H9 (cell line): ENCODE measurements at regions not wholly inside any gene's neighbourhood (a gene's known extent, or its start where the extent isn't known, plus 50 kb on each side); places are given as distances from the start of the nearest gene placed in this dataset.

Experiments used
- DNase-seq: peaks from one replicate; pipeline ENCODE4 v3.0.0-alpha.2; 2017
- H2AFZ ChIP-seq: one replicate; pipeline ENCODE4 v1.6.1; 2013; ENCODE audit warnings: mild to moderate bottlenecking, low read length, control low read depth, moderate library complexity
- H2AK5ac ChIP-seq: 2 replicates; pipeline ENCODE4 v1.6.1; 2013; ENCODE audit warnings: low read length, control low read depth, mixed read lengths; ENCODE audit not compliant: insufficient read length
- H2BK120ac ChIP-seq: one replicate; pipeline ENCODE4 v1.6.1; 2013; ENCODE audit warnings: low read depth, mild to moderate bottlenecking, low read length, control low read depth, inconsistent platforms; ENCODE audit not compliant: poor library complexity, severe bottlenecking
- H2BK12ac ChIP-seq: 2 replicates; pipeline ENCODE4 v1.6.1; 2013; ENCODE audit warnings: low read length, control low read depth, mixed read lengths, low read depth; ENCODE audit not compliant: insufficient read length
- H2BK15ac ChIP-seq: 2 replicates; pipeline ENCODE4 v1.6.1; 2013; ENCODE audit warnings: low read depth, low read length, control low read depth
- H2BK20ac ChIP-seq: one replicate; pipeline ENCODE4 v1.6.1; 2013; ENCODE audit warnings: low read depth, mild to moderate bottlenecking, low read length, control low read depth, inconsistent platforms; ENCODE audit not compliant: poor library complexity, severe bottlenecking
- H2BK5ac ChIP-seq: 2 replicates; pipeline ENCODE4 v1.6.1; 2013; ENCODE audit warnings: low read length, control low read depth, mixed read lengths; ENCODE audit not compliant: insufficient read length
- H3K14ac ChIP-seq: 2 replicates; pipeline ENCODE4 v1.6.1; 2013; ENCODE audit warnings: low read length, control low read depth; ENCODE audit not compliant: insufficient read depth
- H3K18ac ChIP-seq: 2 replicates; pipeline ENCODE4 v1.6.1; 2013; ENCODE audit warnings: low read depth, mild to moderate bottlenecking, mixed read lengths, low read length, control low read depth; ENCODE audit not compliant: insufficient read length
- H3K23ac ChIP-seq: 2 replicates; pipeline ENCODE4 v1.6.1; 2013; ENCODE audit warnings: low read length, control low read depth, mixed read lengths, low read depth; ENCODE audit not compliant: insufficient read length
- H3K23me2 ChIP-seq: 2 replicates; pipeline ENCODE4 v1.6.1; 2013; ENCODE audit warnings: low read depth, mild to moderate bottlenecking, mixed read lengths, low read length, control low read depth; ENCODE audit not compliant: insufficient read length, poor library complexity, severe bottlenecking
- H3K27ac ChIP-seq: 2 replicates; pipeline ENCODE4 v1.5.1; 2013; ENCODE audit warnings: low read length, control low read depth, mixed read lengths, low read depth; ENCODE audit not compliant: insufficient read length
- H3K27me3 ChIP-seq: 2 replicates; pipeline ENCODE4 v1.6.1; 2013; ENCODE audit warnings: low read length, control low read depth, inconsistent platforms; ENCODE audit not compliant: insufficient read depth
- H3K4ac ChIP-seq: 2 replicates; pipeline ENCODE4 v1.6.1; 2013; ENCODE audit warnings: low read depth, mild to moderate bottlenecking, control low read depth, inconsistent platforms, low read length, moderate library complexity
- H3K4me1 ChIP-seq: 2 replicates; pipeline ENCODE4 v1.6.1; 2013; ENCODE audit warnings: low read length, control low read depth, inconsistent platforms; ENCODE audit not compliant: insufficient read depth
- H3K4me2 ChIP-seq: 2 replicates; pipeline ENCODE4 v1.6.1; 2013; ENCODE audit warnings: low read length, control low read depth, mixed read lengths; ENCODE audit not compliant: insufficient read length, insufficient read depth
- H3K56ac ChIP-seq: 2 replicates; pipeline ENCODE4 v1.6.1; 2013; ENCODE audit warnings: low read depth, mild to moderate bottlenecking, mixed read lengths, low read length, control low read depth; ENCODE audit not compliant: insufficient read length
- H3K79me1 ChIP-seq: 2 replicates; pipeline ENCODE4 v1.6.1; 2013; ENCODE audit warnings: low read depth, mild to moderate bottlenecking, moderate library complexity, low read length, control low read depth, inconsistent platforms; ENCODE audit not compliant: insufficient read depth, poor library complexity, severe bottlenecking
- H3K79me2 ChIP-seq: 2 replicates; pipeline ENCODE4 v1.6.1; 2013; ENCODE audit warnings: low read length, control low read depth, inconsistent platforms; ENCODE audit not compliant: insufficient read depth
- H3K9ac ChIP-seq: 2 replicates; pipeline ENCODE4 v1.6.1; 2013; ENCODE audit warnings: low read length, control low read depth, mixed read lengths; ENCODE audit not compliant: insufficient read length; ENCODE audit errors: extremely low read depth
- H3K9me3 ChIP-seq: one replicate; pipeline ENCODE4 v1.6.1; 2013; ENCODE audit warnings: low read depth, low read length, inconsistent platforms; ENCODE audit not compliant: control insufficient read depth
- H3T11ph ChIP-seq: one replicate; pipeline ENCODE4 v1.6.1; 2013; ENCODE audit warnings: mild to moderate bottlenecking, low read length, control low read depth, inconsistent platforms
- H4K20me1 ChIP-seq: one replicate; pipeline ENCODE4 v1.6.1; 2013; ENCODE audit not compliant: control insufficient read depth, insufficient read length, insufficient read depth
- H4K5ac ChIP-seq: 2 replicates; pipeline ENCODE4 v1.6.1; 2013; ENCODE audit warnings: low read depth, mild to moderate bottlenecking, mixed read lengths, low read length, control low read depth; ENCODE audit not compliant: insufficient read length
- H4K8ac ChIP-seq: replicated peaks from 2 replicates; pipeline ENCODE4 v1.6.1; 2013; ENCODE audit warnings: low read length, control low read depth, mixed read lengths, low read depth; ENCODE audit not compliant: insufficient read length
- H4K91ac ChIP-seq: 2 replicates; pipeline ENCODE4 v1.6.1; 2013; ENCODE audit warnings: low read depth, mild to moderate bottlenecking, moderate library complexity, mixed read lengths, low read length, control low read depth; ENCODE audit not compliant: insufficient read length
- H3K27ac Mint-ChIP-seq, 3 experiments: 2 replicates in 2 of 3; 3 replicates in 1 of 3; pipeline ENCODE4 v1.8.0; 2020 to 2021; ENCODE audit warnings: mixed read lengths in 3 of 3, mild to moderate bottlenecking in 1 of 3, moderate library complexity in 1 of 3
- H3K27me3 Mint-ChIP-seq: 2 replicates; pipeline ENCODE4 v1.8.0; 2021; ENCODE audit warnings: low read depth, mild to moderate bottlenecking, moderate library complexity, mixed read lengths
- H3K36me3 Mint-ChIP-seq, 3 experiments: 2 replicates in 2 of 3; 3 replicates in 1 of 3; pipeline ENCODE4 v1.8.0; 2020 to 2021; ENCODE audit warnings: low read depth in 3 of 3, mixed read lengths in 3 of 3; ENCODE audit not compliant: insufficient read depth in 1 of 3
- H3K4me1 Mint-ChIP-seq, 2 experiments: 2 replicates each; pipeline ENCODE4 v1.8.0; 2020; ENCODE audit warnings: mixed read lengths in 2 of 2
- H3K4me3 Mint-ChIP-seq, 2 experiments: 2 replicates in 1 of 2; 3 replicates in 1 of 2; pipeline ENCODE4 v1.8.0; 2020 to 2021; ENCODE audit warnings: mild to moderate bottlenecking in 2 of 2, mixed read lengths in 2 of 2, moderate library complexity in 1 of 2
- H3K9me3 Mint-ChIP-seq, 2 experiments: 2 replicates in 1 of 2; 3 replicates in 1 of 2; pipeline ENCODE4 v1.8.0; 2020; ENCODE audit warnings: mild to moderate bottlenecking in 2 of 2, mixed read lengths in 2 of 2, moderate library complexity in 1 of 2
- WGBS: extraction: QIAGEN DNeasy Blood & Tissue Kit; methylation state at CpG from one replicate; pipeline ENCODE4 v1.1.7; 2013; ENCODE audit warnings: missing lambda C conversion rate, low lambda C conversion rate, mixed read lengths; ENCODE audit not compliant: insufficient read length; ENCODE audit errors: extremely low coverage; 5-methylcytosine and 5-hydroxymethylcytosine counted together
- TF ChIP-seq, protein P1 (sequence below): fragments of 200-600 bp; sonication (generic); conservative IDR thresholded peaks from 3 replicates; pipeline ENCODE4 v1.8.0; 2021; ENCODE audit warnings: antibody characterized with exemption, mild to moderate bottlenecking

DNA sequence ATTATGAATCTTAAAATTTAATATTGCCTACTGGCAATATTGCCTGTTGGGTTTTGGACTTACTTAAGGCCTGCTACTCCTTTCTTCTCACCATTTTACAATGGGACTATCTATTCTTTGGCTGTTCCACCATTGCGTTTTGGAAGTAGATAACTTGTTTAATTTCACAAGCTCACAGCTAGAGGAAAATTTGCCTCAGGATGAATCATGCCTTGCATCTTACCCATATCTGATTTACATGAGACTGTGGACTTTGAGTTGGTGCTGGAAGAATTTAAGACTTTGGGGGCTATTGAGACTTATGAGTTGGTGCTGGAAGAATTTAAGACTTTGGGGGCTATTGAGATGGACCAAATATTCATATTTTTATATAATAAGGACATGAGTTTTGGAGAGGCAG, 662.6 kb downstream of the METTL15 start:
- Histone ChIP-seq H3K27ac (no peak overlapping the region), H4K91ac (no peak overlapping the region), H2AK5ac (no peak overlapping the region), H3K14ac (no peak overlapping the region), H3K4me2 (no peak overlapping the region), H3K56ac (no peak overlapping the region), H2BK12ac (no peak overlapping the region), H2BK15ac (no peak overlapping the region), H3K4ac (no peak overlapping the region), H3K4me1 (no peaks in the 10 kb centered on the region; the same call in 1 of the 2 replicates), H4K8ac (no peak overlapping the region), H3K23me2 (no peaks in the 10 kb centered on the region), H2BK5ac (no peak overlapping the region), H2BK20ac (no peak overlapping the region), H3T11ph (no peak overlapping the region), H3K79me1 (no peaks in the 10 kb centered on the region), H4K20me1 (no peaks in the 10 kb centered on the region), H4K5ac (no peak overlapping the region), H3K9ac (no peak overlapping the region), H2AFZ (no peak overlapping the region), H3K23ac (no peak overlapping the region), H2BK120ac (no peak overlapping the region), H3K9me3 (no peaks in the 10 kb centered on the region), H3K79me2 (no peaks in the 10 kb centered on the region), H3K27me3 (no peaks in the 10 kb centered on the region), H3K18ac (no peak overlapping the region)
- DNase-seq = no peak
- Mint-ChIP-seq H3K36me3 (peaks cover 19 to 44% (median 20%) of the 10 kb centered on the region in 3 experiments), H3K27ac (no peak overlapping the region), H3K4me1 (peaks cover 10 to 11% of the 10 kb centered on the region in 2 experiments), H3K4me3 (no peak overlapping the region), H3K9me3 (peaks cover 25 to 26% of the 10 kb centered on the region in 2 experiments), H3K27me3 (no peaks in the 10 kb centered on the region)
- no CpG with 5 or more reads among the region's 1 CpG for WGBS
- TF ChIP-seq, protein P1, sequence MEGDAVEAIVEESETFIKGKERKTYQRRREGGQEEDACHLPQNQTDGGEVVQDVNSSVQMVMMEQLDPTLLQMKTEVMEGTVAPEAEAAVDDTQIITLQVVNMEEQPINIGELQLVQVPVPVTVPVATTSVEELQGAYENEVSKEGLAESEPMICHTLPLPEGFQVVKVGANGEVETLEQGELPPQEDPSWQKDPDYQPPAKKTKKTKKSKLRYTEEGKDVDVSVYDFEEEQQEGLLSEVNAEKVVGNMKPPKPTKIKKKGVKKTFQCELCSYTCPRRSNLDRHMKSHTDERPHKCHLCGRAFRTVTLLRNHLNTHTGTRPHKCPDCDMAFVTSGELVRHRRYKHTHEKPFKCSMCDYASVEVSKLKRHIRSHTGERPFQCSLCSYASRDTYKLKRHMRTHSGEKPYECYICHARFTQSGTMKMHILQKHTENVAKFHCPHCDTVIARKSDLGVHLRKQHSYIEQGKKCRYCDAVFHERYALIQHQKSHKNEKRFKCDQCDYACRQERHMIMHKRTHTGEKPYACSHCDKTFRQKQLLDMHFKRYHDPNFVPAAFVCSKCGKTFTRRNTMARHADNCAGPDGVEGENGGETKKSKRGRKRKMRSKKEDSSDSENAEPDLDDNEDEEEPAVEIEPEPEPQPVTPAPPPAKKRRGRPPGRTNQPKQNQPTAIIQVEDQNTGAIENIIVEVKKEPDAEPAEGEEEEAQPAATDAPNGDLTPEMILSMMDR = no peak
